ENCODE measurements at regions not wholly inside any gene's neighbourhood (a gene's known extent, or its start where the extent isn't known, plus 50 kb on each side); places are given as distances from the start of the nearest gene placed in this dataset.

GRCh38 chr13:109900741-109901140 is 114.4 kb upstream of the IRS2 start:
- ChIA-PET POLR2A (no interaction called here), CTCF (interaction anchor here (1.4 kb wide), 1 partner anchor 11 kb away, joined by 3 read pairs; no protein-coding TSS in a partner anchor)
- no peaks in the 10 kb centered on the region for H3K27me3 ChIP-seq (ENCODE audit: insufficient read depth)
- H3F3A ChIP-seq (replicated peaks; ENCODE audit: insufficient read depth), result no peaks in the 10 kb centered on the region
- no peak for DNase-seq
- H4K20me1 ChIP-seq (ENCODE audit: insufficient read depth), result no peaks in the 10 kb centered on the region
- H3K4me3 ChIP-seq (ENCODE audit: low read depth in 2 of 2, low read length in 1 of 2), result no peak overlapping the region
- H3K9me2 ChIP-seq, result no peaks in the 10 kb centered on the region
- no peak for TF ChIP-seq RFX5 (IDR thresholded peaks at IDR 0.05; ENCODE audit: low read length)
- TF ChIP-seq EZH2phosphoT487 (IDR thresholded peaks at IDR 0.05; ENCODE audit: borderline replicate concordance, low read depth), result no peak
- TF ChIP-seq EP300 (IDR thresholded peaks at IDR 0.05; ENCODE audit: borderline replicate concordance in 1 of 2, low read depth in 1 of 2, low read length in 1 of 2), result no peak
- no peak for TF ChIP-seq PBX3 (IDR thresholded peaks at IDR 0.05)
- no peak for TF ChIP-seq RAD21 (IDR thresholded peaks at IDR 0.05; ENCODE audit: low read length)
- TF ChIP-seq FOSL2 (IDR thresholded peaks at IDR 0.05; ENCODE audit: borderline replicate concordance, low read depth), result no peak
- no peak for TF ChIP-seq CHD2 (IDR thresholded peaks at IDR 0.05; ENCODE audit: low read length, partially characterized antibody)
- no peak for TF ChIP-seq TAF1 (IDR thresholded peaks at IDR 0.05; ENCODE audit: borderline replicate concordance, low read depth, low read length)
- H3K36me3 ChIP-seq (replicated peaks in 1 of 2; ENCODE audit: control insufficient read depth in 1 of 2, insufficient read depth in 2 of 2, low read length in 1 of 2), result no peaks in the 10 kb centered on the region
- no peak overlapping the region for H2AFZ ChIP-seq (ENCODE audit: low read depth)
- H3K9me3 ChIP-seq, result no peaks in the 10 kb centered on the region
- no peak overlapping the region for H3K4me2 ChIP-seq
- no peaks in the 10 kb centered on the region for H3K79me2 ChIP-seq (ENCODE audit: insufficient read depth)
- no peak overlapping the region for H3K9ac ChIP-seq
- H3K4me1 ChIP-seq (ENCODE audit: control insufficient read depth in 1 of 2, insufficient read depth in 2 of 2, low read depth in 1 of 2, low read length in 1 of 2), result no peaks in the 10 kb centered on the region
- WGBS (ENCODE audit: low lambda C conversion rate), result 82% methylated on average over 6 of the region's 8 CpGs
- H3K27ac ChIP-seq (ENCODE audit: low read depth in 2 of 2, low read length in 1 of 2), result no peak overlapping the region

- no peaks in the 10 kb centered on the region for H3F3A ChIP-seq (replicated peaks; ENCODE audit: insufficient read depth)
- H3K79me2 ChIP-seq (ENCODE audit: insufficient read depth), result no peaks in the 10 kb centered on the region
- H3K9ac ChIP-seq, result no peak overlapping the region
- H4K20me1 ChIP-seq (ENCODE audit: insufficient read depth), result no peaks in the 10 kb centered on the region
- H3K9me2 ChIP-seq, result no peaks in the 10 kb centered on the region
- no peak overlapping the region for H3K4me3 ChIP-seq (ENCODE audit: low read depth in 2 of 2, low read length in 1 of 2)
- H3K4me2 ChIP-seq, result no peak overlapping the region
- ChIA-PET POLR2A (no interaction called here), CTCF (interaction anchor here (1.4 kb wide), 1 partner anchor 12 kb away, joined by 3 read pairs; no protein-coding TSS in a partner anchor)
- no peak overlapping the region for H3K27ac ChIP-seq (ENCODE audit: low read depth in 2 of 2, low read length in 1 of 2)
- H2AFZ ChIP-seq (ENCODE audit: low read depth), result no peak overlapping the region
- no peaks in the 10 kb centered on the region for H3K27me3 ChIP-seq (ENCODE audit: insufficient read depth)
- TF ChIP-seq SIN3A (IDR thresholded peaks at IDR 0.05; ENCODE audit: borderline replicate concordance, low read depth, low read length), result no peak
- no peak for DNase-seq
- H3K4me1 ChIP-seq (ENCODE audit: control insufficient read depth in 1 of 2, insufficient read depth in 2 of 2, low read depth in 1 of 2, low read length in 1 of 2), result no peaks in the 10 kb centered on the region
- H3K36me3 ChIP-seq (replicated peaks in 1 of 2; ENCODE audit: control insufficient read depth in 1 of 2, insufficient read depth in 2 of 2, low read length in 1 of 2), result no peaks in the 10 kb centered on the region
- WGBS (ENCODE audit: low lambda C conversion rate), result 85% methylated on average over 6 of the region's 6 CpGs
- H3K9me3 ChIP-seq, result no peaks in the 10 kb centered on the region
Measured at GRCh38 chr13:109900320-109900719, 113.9 kb upstream of the IRS2 start.

GRCh38 chr13:109899748-109900147 is 113.4 kb upstream of the IRS2 start:
- Histone ChIP-seq H3K36me3 (replicated peaks in 1 of 2; ENCODE audit: control insufficient read depth in 1 of 2, insufficient read depth in 2 of 2, low read length in 1 of 2) (no peaks in the 10 kb centered on the region), H3K4me1 (ENCODE audit: control insufficient read depth in 1 of 2, insufficient read depth in 2 of 2, low read depth in 1 of 2, low read length in 1 of 2) (no peaks in the 10 kb centered on the region), H3K27ac (ENCODE audit: low read depth in 2 of 2, low read length in 1 of 2) (no peak overlapping the region), H2AFZ (ENCODE audit: low read depth) (no peak overlapping the region), H3K27me3 (ENCODE audit: insufficient read depth) (no peaks in the 10 kb centered on the region), H3K9me3 (no peaks in the 10 kb centered on the region), H3K4me2 (no peak overlapping the region), H3F3A (replicated peaks; ENCODE audit: insufficient read depth) (no peaks in the 10 kb centered on the region), H3K79me2 (ENCODE audit: insufficient read depth) (no peaks in the 10 kb centered on the region), H3K9me2 (no peaks in the 10 kb centered on the region), H4K20me1 (ENCODE audit: insufficient read depth) (no peaks in the 10 kb centered on the region), H3K9ac (no peak overlapping the region), H3K4me3 (ENCODE audit: low read depth in 2 of 2, low read length in 1 of 2) (no peak overlapping the region)
- ChIA-PET CTCF (no interaction called here), POLR2A (no interaction called here)
- no peak for DNase-seq
- WGBS (ENCODE audit: low lambda C conversion rate), result 88% methylated on average over 3 of the region's 3 CpGs
- TF ChIP-seq TCF12 (IDR thresholded peaks at IDR 0.05) (no peak), GATA2 (CRISPR knock-in tag; IDR thresholded peaks at IDR 0.05) (no peak), CHD2 (IDR thresholded peaks at IDR 0.05; ENCODE audit: low read length, partially characterized antibody) (no peak), NRF1 (IDR thresholded peaks at IDR 0.05; ENCODE audit: low read depth, low read length) (no peak), YY1 (IDR thresholded peaks at IDR 0.05; ENCODE audit: low read depth) (no peak), USF1 (IDR thresholded peaks at IDR 0.05; ENCODE audit: borderline replicate concordance, low read depth) (no peak), USF2 (IDR thresholded peaks at IDR 0.05; ENCODE audit: borderline replicate concordance, low read depth, low read length) (no peak)
